Inflammatory macrophage treated with lipopolysaccharide for 1 hour (primary cell): ENCODE measurements at regions not wholly inside any gene's neighbourhood (a gene's known extent, or its start where the extent isn't known, plus 50 kb on each side); places are given as distances from the start of the nearest gene placed in this dataset.

Experiments
- DNase-seq, 2 donors: peaks; one replicate each; pipeline ENCODE4 v3.0.0-alpha.2; 2020 to 2022

DNA sequence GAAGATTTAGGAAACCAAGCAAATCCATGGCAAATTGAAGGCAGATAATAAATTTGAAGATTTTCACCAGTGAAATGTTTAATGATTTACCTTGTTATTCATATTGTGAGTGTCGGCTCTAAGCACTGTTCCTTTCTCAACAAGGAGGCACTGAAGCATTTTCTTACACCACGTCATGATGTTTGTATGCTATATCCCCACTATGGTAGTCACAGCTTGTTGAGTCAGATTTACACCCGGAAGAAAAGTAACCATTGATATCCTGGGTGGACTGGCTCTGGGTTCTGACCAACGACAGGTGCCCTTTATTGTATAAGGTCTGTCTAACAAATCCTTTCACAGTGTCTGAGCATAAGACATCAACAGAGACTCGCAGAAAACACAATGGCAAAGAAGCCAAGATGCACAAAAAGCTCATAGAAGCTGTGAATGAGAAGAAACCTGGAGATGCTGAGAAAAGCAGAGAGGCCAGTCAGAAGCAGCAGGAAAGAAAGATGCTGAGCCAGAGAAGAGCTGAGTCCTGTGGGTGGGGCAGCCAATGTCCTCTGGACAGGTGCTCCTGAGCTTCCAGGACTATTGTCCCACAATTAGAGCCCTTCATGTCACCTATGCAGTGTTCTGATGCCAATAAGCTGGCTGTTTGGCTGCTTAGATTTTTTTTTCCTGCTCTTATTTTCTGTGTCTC, 49.7 kb upstream of the ARHGAP5 start:
- DNase-seq, result no peak
